Trophoblast cell (in vitro differentiated cells and primary cell): ENCODE measurements at regions not wholly inside any gene's neighbourhood (a gene's known extent, or its start where the extent isn't known, plus 50 kb on each side); places are given as distances from the start of the nearest gene placed in this dataset.

ENCODE experiments used
- DNase-seq, 2 donors: peaks; one replicate each; pipeline ENCODE4 v3.0.0-alpha.2; 2016
- H2AFZ ChIP-seq: 2 replicates; pipeline ENCODE4 v1.6.1; 2013; ENCODE audit warnings: low read length, moderate library complexity, mild to moderate bottlenecking; ENCODE audit not compliant: insufficient read depth, poor library complexity
- H2AK5ac ChIP-seq: 2 replicates; pipeline ENCODE4 v1.6.1; 2013; ENCODE audit warnings: mild to moderate bottlenecking, low read length
- H2BK120ac ChIP-seq: 2 replicates; pipeline ENCODE4 v1.6.1; 2013; ENCODE audit warnings: low read length, mild to moderate bottlenecking, moderate library complexity; ENCODE audit not compliant: insufficient read depth, poor library complexity
- H2BK12ac ChIP-seq: 2 replicates; pipeline ENCODE4 v1.6.1; 2013; ENCODE audit warnings: mild to moderate bottlenecking, low read length, moderate library complexity
- H2BK5ac ChIP-seq: 2 replicates; pipeline ENCODE4 v1.6.1; 2013; ENCODE audit warnings: low read length, low read depth, moderate library complexity, mild to moderate bottlenecking; ENCODE audit not compliant: poor library complexity
- H3K14ac ChIP-seq: 2 replicates; pipeline ENCODE4 v1.6.1; 2013; ENCODE audit warnings: mild to moderate bottlenecking, low read length
- H3K18ac ChIP-seq: 2 replicates; pipeline ENCODE4 v1.6.1; 2013; ENCODE audit warnings: mild to moderate bottlenecking, low read length
- H3K23ac ChIP-seq: 2 replicates; pipeline ENCODE4 v1.6.1; 2013; ENCODE audit warnings: low read length
- H3K27ac ChIP-seq: 2 replicates; pipeline ENCODE4 v1.5.1; 2013; ENCODE audit warnings: low read depth, mild to moderate bottlenecking, inconsistent platforms, low read length, moderate library complexity
- H3K27me3 ChIP-seq: 2 replicates; pipeline ENCODE4 v1.6.1; 2013; ENCODE audit warnings: inconsistent platforms, mild to moderate bottlenecking, low read length, moderate library complexity; ENCODE audit not compliant: insufficient read depth
- H3K36me3 ChIP-seq, 2 experiments: 1 replicate in 1 of 2; 2 replicates in 1 of 2; pipeline ENCODE4 v1.6.1; 2013; ENCODE audit warnings: low read length in 2 of 2, mild to moderate bottlenecking in 2 of 2, moderate library complexity in 1 of 2; ENCODE audit not compliant: insufficient read depth in 2 of 2, control insufficient read depth in 1 of 2
- H3K4ac ChIP-seq: 2 replicates; pipeline ENCODE4 v1.6.1; 2013; ENCODE audit warnings: low read depth, mild to moderate bottlenecking, low read length, moderate library complexity
- H3K4me1 ChIP-seq, 2 experiments: 1 replicate in 1 of 2; 2 replicates in 1 of 2; pipeline ENCODE4 v1.6.1; 2013; ENCODE audit warnings: low read length in 2 of 2, mild to moderate bottlenecking in 2 of 2, moderate library complexity in 1 of 2; ENCODE audit not compliant: insufficient read depth in 2 of 2, control insufficient read depth in 1 of 2
- H3K4me2 ChIP-seq: 2 replicates; pipeline ENCODE4 v1.6.1; 2013; ENCODE audit warnings: inconsistent platforms, mild to moderate bottlenecking, low read length, moderate library complexity
- H3K4me3 ChIP-seq: 2 replicates; pipeline ENCODE4 v1.5.1; 2013; ENCODE audit warnings: mild to moderate bottlenecking, low read depth, low read length, inconsistent platforms
- H3K79me1 ChIP-seq: one replicate; pipeline ENCODE4 v1.6.1; 2013; ENCODE audit warnings: low read length
- H3K79me2 ChIP-seq: 2 replicates; pipeline ENCODE4 v1.6.1; 2013; ENCODE audit warnings: low read length, mild to moderate bottlenecking; ENCODE audit not compliant: control insufficient read depth, insufficient read depth, poor library complexity
- H3K9ac ChIP-seq: 2 replicates; pipeline ENCODE4 v1.6.1; 2013; ENCODE audit warnings: mild to moderate bottlenecking, low read length
- H3K9me3 ChIP-seq: 2 replicates; pipeline ENCODE4 v1.6.1; 2013; ENCODE audit warnings: low read depth, mild to moderate bottlenecking, control low read depth, inconsistent platforms, low read length; ENCODE audit not compliant: insufficient read depth
- H4K12ac ChIP-seq: 2 replicates; pipeline ENCODE4 v1.6.1; 2013; ENCODE audit warnings: low read depth, mild to moderate bottlenecking, low read length, moderate library complexity
- H4K8ac ChIP-seq: 2 replicates; pipeline ENCODE4 v1.6.1; 2013; ENCODE audit warnings: low read depth, mild to moderate bottlenecking, low read length, moderate library complexity
- H4K91ac ChIP-seq: one replicate; pipeline ENCODE4 v1.6.1; 2013; ENCODE audit warnings: low read depth, mild to moderate bottlenecking, low read length, moderate library complexity
- WGBS: extraction: QIAGEN DNeasy Blood & Tissue Kit; methylation state at CpG from one replicate; pipeline ENCODE4 v1.1.7; 2013; ENCODE audit warnings: missing lambda C conversion rate; ENCODE audit not compliant: insufficient read length, insufficient coverage; ENCODE audit errors: extremely low coverage; 5-methylcytosine and 5-hydroxymethylcytosine counted together

DNA sequence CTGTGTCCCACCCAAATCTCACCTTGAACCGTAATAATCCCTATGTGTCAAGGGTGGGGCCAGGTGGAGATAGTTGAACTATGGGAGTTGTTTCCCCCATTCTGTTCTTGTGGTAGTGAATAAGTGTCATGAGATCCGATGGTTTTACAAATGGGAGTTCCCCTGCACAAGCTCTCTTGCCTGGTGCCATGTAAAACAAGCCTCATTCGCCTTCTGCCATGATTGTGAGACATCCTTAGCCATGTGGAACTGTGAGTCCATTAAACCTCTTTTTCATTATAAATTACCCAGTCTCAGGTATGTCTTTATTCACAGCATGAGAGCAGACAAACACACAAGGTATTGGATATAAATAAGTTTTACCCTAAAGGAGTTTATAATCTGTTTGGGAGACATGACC, 121.2 kb downstream of the MMUT start:
- H3K9ac ChIP-seq: no peak overlapping the region
- WGBS: no CpG with 5 or more reads among the region's 3 CpGs
- no peak overlapping the region for H3K27ac ChIP-seq
- no peak overlapping the region for H2BK120ac ChIP-seq
- H3K36me3 ChIP-seq: no peaks in the 10 kb centered on the region
- no peak overlapping the region for H4K8ac ChIP-seq
- no peak overlapping the region for H2BK12ac ChIP-seq
- peak overlapping the region; percentile 30 for H3K14ac ChIP-seq
- no peaks in the 10 kb centered on the region for H3K9me3 ChIP-seq
- H3K79me1 ChIP-seq: no peaks in the 10 kb centered on the region
- no peaks in the 10 kb centered on the region for H3K4me1 ChIP-seq
- no peak overlapping the region for H4K12ac ChIP-seq
- H3K4me3 ChIP-seq: no peak overlapping the region
- H3K18ac ChIP-seq: no peak overlapping the region
- H4K91ac ChIP-seq: no peak overlapping the region
- no peak overlapping the region for H2AK5ac ChIP-seq
- H2AFZ ChIP-seq: no peak overlapping the region
- no peak overlapping the region for H3K4me2 ChIP-seq
- no peak overlapping the region for H3K4ac ChIP-seq
- H3K27me3 ChIP-seq: no peaks in the 10 kb centered on the region
- H2BK5ac ChIP-seq: peak overlapping the region; percentile 31
- no peak for DNase-seq
- no peaks in the 10 kb centered on the region for H3K79me2 ChIP-seq
- H3K23ac ChIP-seq: no peak overlapping the region

DNA sequence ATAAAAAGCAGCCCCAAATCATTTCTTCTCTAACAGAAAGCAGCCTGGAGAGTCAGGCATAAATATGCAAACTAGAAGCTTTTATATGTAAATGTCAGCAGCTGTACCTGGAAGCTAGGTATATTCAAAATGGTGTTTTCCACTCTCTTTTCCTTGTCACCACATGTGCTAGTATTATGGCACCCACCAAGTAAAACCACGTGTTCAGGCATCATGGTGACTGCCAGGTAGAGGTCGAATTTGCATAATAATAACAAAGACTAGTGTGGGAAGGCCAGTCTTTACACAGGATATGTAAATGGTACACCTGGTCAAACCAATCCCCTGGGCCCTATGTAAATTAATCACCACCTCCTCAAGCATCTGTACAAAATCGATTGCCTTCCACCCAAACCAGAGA, 124.0 kb downstream of the MMUT start:
- Histone ChIP-seq H4K91ac (no peak overlapping the region), H3K27me3 (no peaks in the 10 kb centered on the region), H2BK120ac (no peak overlapping the region), H2AK5ac (no peak overlapping the region), H3K79me1 (no peaks in the 10 kb centered on the region), H3K4me1 (no peaks in the 10 kb centered on the region), H3K36me3 (no peaks in the 10 kb centered on the region), H3K4ac (no peak overlapping the region), H3K9me3 (no peaks in the 10 kb centered on the region), H2BK5ac (no peak overlapping the region), H3K18ac (no peak overlapping the region), H3K4me2 (no peak overlapping the region), H3K14ac (no peak overlapping the region), H3K23ac (no peak overlapping the region), H3K79me2 (no peaks in the 10 kb centered on the region), H3K27ac (no peak overlapping the region), H4K8ac (no peak overlapping the region), H2AFZ (no peak overlapping the region), H2BK12ac (no peak overlapping the region), H3K9ac (no peak overlapping the region), H4K12ac (no peak overlapping the region), H3K4me3 (no peak overlapping the region)
- DNase-seq: no peak
- no CpG with 5 or more reads among the region's 3 CpGs for WGBS

DNA sequence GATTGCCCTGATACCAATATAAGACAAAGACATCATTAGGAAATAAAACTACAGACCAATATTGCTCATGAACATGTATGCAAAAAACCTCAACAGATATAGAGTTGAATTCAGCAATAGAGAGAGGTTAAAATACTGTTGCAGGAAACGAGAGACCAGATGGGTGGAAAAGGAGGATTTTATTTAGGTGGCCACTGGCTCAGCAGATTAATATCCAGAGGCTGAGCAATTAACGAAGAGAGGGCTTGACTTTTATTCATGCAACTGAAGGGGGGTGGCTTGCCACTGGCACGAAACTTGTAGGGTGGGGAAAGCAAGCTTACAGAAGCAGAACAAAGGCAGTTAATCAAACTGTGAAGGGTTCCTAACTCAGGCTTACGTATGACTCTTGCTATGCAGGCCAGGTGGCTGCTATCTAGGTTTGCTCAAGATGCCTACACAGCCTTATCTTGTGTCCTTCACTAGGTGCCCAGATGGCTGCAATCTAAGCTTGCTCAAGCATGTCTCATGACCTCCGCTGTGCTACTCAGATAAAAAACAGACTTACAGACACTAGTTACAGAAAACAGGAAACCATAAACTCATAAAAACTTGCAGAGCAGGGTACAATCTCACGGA, 126.4 kb downstream of the MMUT start:
- no peaks in the 10 kb centered on the region for H3K79me2 ChIP-seq
- no peaks in the 10 kb centered on the region for H3K36me3 ChIP-seq
- no peak overlapping the region for H4K12ac ChIP-seq
- no peak overlapping the region for H2BK5ac ChIP-seq
- H3K18ac ChIP-seq: no peak overlapping the region
- H3K9ac ChIP-seq: no peak overlapping the region
- no peak overlapping the region for H3K4ac ChIP-seq
- no CpG with 5 or more reads among the region's 6 CpGs for WGBS
- no peak overlapping the region for H3K14ac ChIP-seq
- H3K23ac ChIP-seq: no peak overlapping the region
- no peak overlapping the region for H2AK5ac ChIP-seq
- H3K4me1 ChIP-seq: no peaks in the 10 kb centered on the region
- peak; percentile 81 to 85 for DNase-seq
- peak overlapping the region; percentile 43 for H2BK120ac ChIP-seq
- H2BK12ac ChIP-seq: no peak overlapping the region
- H3K27me3 ChIP-seq: no peaks in the 10 kb centered on the region
- H4K8ac ChIP-seq: no peak overlapping the region
- H3K4me3 ChIP-seq: no peak overlapping the region
- no peak overlapping the region for H3K4me2 ChIP-seq
- no peaks in the 10 kb centered on the region for H3K79me1 ChIP-seq
- H4K91ac ChIP-seq: no peak overlapping the region
- no peak overlapping the region for H2AFZ ChIP-seq
- H3K9me3 ChIP-seq: no peaks in the 10 kb centered on the region
- H3K27ac ChIP-seq: peak overlapping the region; percentile 75

DNA sequence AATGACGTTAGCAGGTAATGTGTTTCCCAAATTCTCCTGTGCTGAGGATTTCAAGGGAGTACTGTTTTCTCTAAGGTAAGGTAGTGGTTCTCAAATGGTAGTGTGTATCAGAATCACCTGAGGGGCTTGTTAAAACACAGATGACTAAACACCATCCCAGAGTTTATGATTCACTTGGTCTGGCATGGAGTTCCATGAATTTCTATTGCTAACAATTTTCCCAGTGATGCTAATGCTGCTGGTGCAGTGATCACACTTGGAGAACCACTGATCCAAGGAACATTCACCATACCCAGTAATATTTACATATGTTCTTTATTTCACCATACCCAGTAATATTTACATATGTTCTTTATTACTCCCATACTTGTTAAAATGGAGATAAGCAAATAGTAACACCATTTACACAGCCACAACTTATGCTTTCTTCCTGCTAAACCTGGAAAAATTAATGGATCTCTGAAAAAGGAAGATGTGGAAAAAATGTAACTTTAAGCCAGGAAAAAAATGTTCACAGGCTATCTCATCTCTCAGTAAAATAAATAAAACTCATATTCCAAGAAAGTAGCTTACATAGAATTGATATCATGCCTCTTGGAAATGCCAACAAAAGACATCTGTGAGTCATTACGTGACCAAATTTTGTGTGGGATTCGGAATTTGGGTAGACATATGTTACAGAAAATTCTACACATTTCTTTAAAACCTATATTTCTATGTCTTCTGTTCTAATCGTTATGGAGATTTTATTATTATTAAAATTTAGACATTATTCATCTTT, 129.5 kb downstream of the MMUT start:
- Histone ChIP-seq H3K9ac (no peak overlapping the region), H3K23ac (no peak overlapping the region), H3K4me1 (no peaks in the 10 kb centered on the region), H3K27me3 (no peaks in the 10 kb centered on the region), H2BK12ac (no peak overlapping the region), H2BK5ac (no peak overlapping the region), H3K9me3 (no peaks in the 10 kb centered on the region), H4K12ac (no peak overlapping the region), H3K4me3 (no peak overlapping the region), H3K18ac (no peak overlapping the region), H4K91ac (no peak overlapping the region), H2AK5ac (no peak overlapping the region), H3K79me2 (no peaks in the 10 kb centered on the region), H2AFZ (no peak overlapping the region), H3K36me3 (no peaks in the 10 kb centered on the region), H3K79me1 (no peaks in the 10 kb centered on the region), H3K27ac (no peak overlapping the region), H3K4me2 (no peak overlapping the region), H4K8ac (no peak overlapping the region), H3K4ac (no peak overlapping the region), H2BK120ac (no peak overlapping the region), H3K14ac (no peak overlapping the region)
- no CpG with 5 or more reads among the region's 4 CpGs for WGBS
- peak; percentile 2 to 17 for DNase-seq
